HG03139 (cell line): ENCODE measurements at regions not wholly inside any gene's neighbourhood (a gene's known extent, or its start where the extent isn't known, plus 50 kb on each side); places are given as distances from the start of the nearest gene placed in this dataset.
A peak's percentile ranks its signal among the peaks of the same experiment; 100 is the strongest.

Source experiments
- ATAC-seq: cut with Tn5 transposase; IDR thresholded peaks from one replicate; pipeline ENCODE4 v1.9.1; 2021; ENCODE audit not compliant: unreplicated experiment

DNA sequence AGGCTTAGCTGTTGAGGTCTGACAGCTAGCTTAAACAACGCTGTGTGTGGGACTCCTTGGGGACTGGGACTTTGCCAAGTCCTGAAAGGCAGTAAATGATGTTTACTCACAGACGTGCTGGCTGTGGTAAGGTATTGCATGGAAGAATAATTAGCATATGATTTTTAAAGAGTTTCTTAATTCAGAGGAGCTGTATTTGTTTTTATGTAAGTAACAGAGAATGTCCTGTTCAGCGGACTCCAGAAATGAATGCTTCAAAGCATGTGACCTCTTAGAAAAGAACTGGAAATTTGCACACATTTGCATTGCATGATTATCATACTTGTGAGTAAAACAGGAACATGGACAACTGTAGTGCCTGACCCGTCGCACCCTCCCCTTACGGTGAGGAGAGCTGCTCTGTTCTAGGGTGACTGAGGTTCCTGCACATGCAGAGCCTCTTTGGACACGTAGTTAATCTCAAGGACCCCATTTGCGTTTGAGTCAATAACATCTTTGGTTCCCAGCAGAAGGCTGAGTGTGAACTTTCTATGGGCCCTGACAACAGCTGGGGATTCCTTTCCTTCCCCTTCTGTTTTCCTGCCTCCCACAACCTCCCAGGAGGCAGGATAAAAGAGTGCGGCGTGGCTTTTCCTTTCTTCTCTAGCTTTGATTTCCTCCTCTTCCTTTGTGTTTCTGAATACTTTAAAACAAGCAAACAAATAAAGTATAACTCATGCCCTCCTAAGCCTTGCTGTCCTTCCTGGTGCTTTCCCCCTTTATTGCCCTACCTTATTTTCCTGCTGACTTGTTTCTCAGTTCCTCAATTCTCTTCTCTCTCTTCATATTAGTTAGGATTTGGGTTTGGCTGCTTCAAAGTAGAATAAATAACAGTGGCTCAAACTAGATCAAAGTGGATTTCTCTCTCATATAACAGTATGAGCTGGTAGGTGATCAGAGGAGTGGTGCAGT, 157.2 kb upstream of the CD180 start:
- ATAC-seq, result no peak

DNA sequence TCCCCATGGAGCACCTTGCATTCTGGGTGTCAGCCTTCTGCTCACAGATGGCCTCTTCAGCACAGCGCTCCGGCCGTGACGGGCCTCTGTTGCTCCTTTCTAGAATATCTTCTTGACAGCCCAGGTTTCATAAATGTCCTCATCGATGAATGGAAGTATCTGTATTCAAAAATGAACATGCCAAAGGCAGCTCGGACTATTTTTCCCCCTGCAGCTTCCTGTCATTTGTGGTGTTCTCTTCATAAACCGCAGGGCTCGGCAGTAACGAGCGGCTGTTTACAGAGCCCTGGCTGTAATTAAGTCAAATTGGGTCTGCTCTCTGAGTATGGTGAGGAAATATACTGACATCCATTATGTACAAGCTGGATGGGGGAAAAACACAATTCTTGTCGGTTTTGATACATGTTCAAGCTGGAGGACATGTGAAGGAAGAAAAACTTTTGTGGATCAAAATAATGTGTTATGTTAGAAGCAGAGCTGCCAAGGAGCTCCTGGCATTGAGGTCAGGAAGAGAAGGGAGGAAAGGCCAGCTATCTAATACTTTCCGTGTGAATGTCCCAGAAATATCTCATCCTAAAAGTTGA, 154.1 kb upstream of the CD180 start:
- ATAC-seq, result no peak

GRCh38 chr5:67350185-67350584, 153.6 kb upstream of the CD180 start:
- no peak for ATAC-seq

- ATAC-seq, result no peak
These were observed 151.2 kb upstream of the CD180 start for GRCh38 chr5:67347821-67348220.

- ATAC-seq, result no peak
These were observed 150.0 kb upstream of the CD180 start for GRCh38 chr5:67346611-67347010.

- ATAC-seq, result no peak
These were observed 148.3 kb upstream of the CD180 start for GRCh38 chr5:67344870-67345269.

GRCh38 chr5:67343835-67344234, 147.2 kb upstream of the CD180 start:
- no peak for ATAC-seq

- no peak for ATAC-seq
These were observed 144.9 kb upstream of the CD180 start for GRCh38 chr5:67341478-67341877.

- ATAC-seq, result no peak
These were observed 142.7 kb upstream of the CD180 start for GRCh38 chr5:67339219-67339767.

DNA sequence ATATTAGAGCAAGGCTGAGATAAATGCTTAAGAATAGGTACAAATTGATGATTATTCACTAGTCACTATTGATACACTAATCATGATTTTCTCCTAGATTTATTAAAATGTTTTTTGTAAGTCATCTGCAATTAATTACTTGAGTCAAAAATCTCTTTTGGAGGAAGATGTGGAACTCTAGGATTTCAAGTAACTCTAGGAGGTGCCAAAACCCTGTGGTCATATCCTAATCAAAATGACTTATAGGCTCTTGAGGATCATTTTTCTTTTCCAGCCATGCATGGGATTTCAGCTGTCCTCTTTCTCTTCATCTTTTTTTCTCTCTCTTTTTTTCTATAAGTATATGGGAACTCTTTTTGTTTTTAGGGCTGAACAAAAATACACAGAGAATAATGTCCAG, 141.8 kb upstream of the CD180 start:
- no peak for ATAC-seq

DNA sequence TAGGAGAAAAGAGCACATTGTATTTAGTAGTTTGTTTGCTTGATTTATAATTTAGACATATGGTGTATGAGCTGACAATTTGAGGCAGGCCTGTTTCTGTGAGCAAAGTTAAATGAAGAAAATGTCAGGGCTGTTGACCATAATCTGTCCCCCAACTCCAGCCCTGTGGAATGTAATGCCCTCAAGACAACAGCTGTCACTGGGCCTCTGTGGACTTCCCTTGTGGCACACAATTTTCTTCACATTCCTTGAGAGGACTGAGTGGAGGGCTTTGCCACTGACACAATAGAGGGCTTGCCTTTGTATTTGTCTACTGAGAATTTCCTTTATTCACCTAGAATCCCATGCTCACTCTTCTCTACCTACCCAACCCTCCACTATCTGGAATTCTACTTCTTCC, 141.2 kb upstream of the CD180 start:
- no peak for ATAC-seq

DNA sequence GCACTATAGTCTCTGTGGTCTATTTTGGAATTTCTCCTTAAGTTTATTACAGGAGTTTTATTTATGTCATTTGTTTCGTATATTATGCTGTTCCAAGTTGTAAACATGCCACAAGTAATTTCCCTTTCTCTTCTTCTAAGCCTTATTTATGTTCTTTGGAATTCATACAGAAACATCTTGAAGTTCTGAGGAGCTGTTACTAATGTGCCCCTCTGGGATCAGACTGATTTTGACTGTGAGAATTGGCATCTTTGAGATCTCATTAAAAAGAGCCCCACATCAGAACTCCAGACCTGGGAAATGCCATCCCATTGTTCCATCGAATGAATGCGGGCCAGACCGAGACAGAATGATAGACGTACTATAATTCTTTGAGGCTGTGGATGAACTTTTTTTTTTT, 138.8 kb upstream of the CD180 start:
- ATAC-seq, result no peak

DNA sequence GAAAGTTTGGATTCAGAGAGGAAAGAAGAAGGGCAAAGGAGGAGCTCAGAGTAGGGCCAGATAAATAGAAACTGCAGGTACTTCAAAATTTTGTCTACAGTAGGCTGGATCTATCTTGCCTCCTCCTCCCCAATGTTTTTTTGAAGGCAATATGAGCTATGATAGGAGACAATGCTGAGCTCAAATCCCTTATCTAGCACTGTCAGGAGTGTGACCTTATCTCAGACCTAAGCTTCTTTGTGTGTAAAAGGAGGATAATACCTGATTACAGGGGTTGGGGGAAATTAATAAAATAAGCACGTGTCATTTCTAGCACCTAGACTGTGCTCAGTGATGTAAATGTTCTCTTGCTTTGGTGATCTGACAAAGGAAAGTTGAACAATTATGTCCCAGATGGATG, 137.8 kb upstream of the CD180 start:
- no peak for ATAC-seq

DNA sequence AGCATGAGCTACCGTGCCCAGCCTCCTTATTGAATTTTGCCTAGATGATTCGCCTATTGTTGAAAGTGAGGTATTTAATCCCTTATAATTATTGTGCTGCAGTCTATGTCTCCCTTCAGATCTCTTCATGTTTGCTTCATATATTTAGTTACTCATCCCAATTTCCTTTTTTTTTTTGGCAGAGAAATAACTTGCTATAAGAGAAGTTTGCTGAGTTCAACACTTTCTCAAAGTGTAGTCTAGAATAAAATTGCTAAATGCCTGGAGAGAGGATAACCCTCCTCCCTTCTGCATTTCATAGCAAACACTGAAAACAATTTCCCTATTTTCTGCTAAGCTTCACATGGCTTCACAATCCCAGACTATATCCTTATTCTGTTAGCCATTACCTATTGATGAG, 136.6 kb upstream of the CD180 start:
- ATAC-seq, result no peak

- ATAC-seq, result no peak
These were observed 134.8 kb upstream of the CD180 start for GRCh38 chr5:67331296-67331925.

GRCh38 chr5:67319935-67320725, 123.5 kb upstream of the CD180 start:
- no peak for ATAC-seq

DNA sequence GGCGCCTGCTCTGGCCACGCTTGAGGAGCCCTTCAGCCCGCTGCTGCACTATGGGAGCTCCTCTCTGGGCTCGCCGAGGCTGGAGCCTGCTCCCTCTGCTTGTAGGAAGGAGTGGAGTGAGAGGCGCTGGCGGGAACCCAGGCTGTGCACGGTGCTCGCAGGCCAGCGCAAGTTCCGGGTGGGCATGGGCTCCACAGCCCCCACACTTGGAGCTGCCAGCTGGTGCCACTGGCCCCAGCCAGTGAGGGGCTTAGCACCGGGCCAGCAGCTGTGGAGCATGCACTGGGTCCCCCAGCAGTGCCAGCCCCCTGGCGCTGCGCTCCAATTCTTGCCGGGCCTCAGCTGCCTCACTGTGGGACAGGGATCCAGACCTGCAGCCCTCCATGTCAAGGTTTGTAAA, 122.1 kb upstream of the CD180 start:
- no peak for ATAC-seq

- ATAC-seq, result no peak
These were observed 121.0 kb upstream of the CD180 start for GRCh38 chr5:67317603-67318002.

GRCh38 chr5:67316695-67317094, 120.1 kb upstream of the CD180 start:
- no peak for ATAC-seq

DNA sequence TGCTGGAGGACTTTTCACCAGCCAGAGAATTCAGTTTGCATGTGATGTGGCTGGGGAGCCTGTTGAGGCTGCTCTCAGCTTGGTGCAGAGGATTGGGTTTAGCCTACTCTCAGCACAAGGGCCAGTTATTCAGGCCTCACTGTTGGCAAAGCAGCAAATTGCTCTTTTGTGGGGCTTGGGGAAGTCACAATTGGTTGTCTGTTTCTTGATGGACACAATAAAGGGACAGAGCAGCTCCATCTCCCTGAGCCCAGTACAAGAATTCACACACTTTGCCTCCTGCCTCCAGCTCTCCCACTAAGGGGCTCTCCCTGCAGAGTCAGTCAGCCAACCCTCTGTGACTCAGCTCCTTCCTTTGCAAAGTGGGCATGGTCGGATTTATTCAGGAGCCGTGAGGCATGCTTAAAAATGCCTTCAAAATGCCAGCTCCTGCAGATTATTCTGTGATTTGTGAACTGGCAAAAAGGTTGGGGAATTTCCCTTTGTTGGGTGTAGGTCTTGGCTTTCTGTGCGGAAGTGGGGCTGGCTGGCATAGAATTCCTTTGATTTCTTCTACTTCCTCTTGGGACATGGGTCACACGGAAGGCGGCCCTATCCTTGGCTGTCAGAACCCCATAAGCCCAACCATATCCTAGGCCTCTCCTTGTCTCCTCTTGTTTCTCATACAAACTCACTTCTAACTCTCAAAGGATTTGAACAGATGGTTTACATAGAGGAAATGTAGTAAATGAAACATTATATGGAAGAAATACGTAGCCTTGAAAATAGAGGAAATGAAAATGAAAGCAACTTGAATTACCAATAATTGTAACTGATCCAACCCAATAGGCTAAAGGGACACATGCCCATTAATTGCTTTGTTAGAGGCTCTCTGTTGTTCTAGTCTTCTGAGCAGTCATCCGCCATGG, 118.7 kb upstream of the CD180 start:
- ATAC-seq, result peak; percentile 48
